ENCODE measurements at regions not wholly inside any gene's neighbourhood (a gene's known extent, or its start where the extent isn't known, plus 50 kb on each side); places are given as distances from the start of the nearest gene placed in this dataset.

DNA sequence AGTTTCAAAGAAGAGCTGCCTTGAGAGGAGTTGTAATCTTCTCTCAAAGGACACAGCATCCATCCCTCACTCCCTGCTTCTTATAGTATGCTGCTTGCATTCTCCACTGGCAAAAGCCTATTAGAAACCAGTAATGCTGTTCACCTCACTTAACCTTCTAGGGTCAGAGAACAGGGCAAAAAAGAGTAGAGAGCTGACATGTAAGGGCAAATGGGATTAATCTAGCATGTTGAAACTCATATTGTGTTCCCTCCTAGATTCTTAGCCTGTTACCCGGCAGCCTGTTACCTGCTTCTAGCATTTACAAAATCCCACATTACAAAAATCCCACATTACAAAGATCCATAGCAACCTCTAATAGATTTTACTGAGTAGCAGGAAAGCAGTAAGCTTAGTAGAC is 244.7 kb downstream of the SLC7A11 start:
- H4K20me1 ChIP-seq (ENCODE audit: control insufficient read depth, insufficient read depth) = no peaks in the 10 kb centered on the region
- no peak for ATAC-seq
- H3K79me2 ChIP-seq (ENCODE audit: control insufficient read depth, insufficient read depth, low read length) = no peaks in the 10 kb centered on the region
- no peak overlapping the region for H3K27ac ChIP-seq (ENCODE audit: control insufficient read depth, insufficient read depth)
- POLR2A ChIA-PET = no interaction called here
- H3K4me1 ChIP-seq (ENCODE audit: control insufficient read depth, insufficient read depth, low read length) = no peaks in the 10 kb centered on the region
- H3K9me3 ChIP-seq (replicated peaks; ENCODE audit: control insufficient read depth, insufficient read depth, low read length) = no peaks in the 10 kb centered on the region
- CTCF ChIA-PET = no interaction called here
- no peak for FAIRE-seq
- SMC1A ChIA-PET (ENCODE audit: uncharacterized antibody, unreplicated experiment) = interaction anchor here (1.1 to 1.6 kb wide), 2 partner anchors 17 to 38 kb away, joined by 3 to 5 read pairs; no protein-coding TSS in a partner anchor
- H3K36me3 ChIP-seq (ENCODE audit: control insufficient read depth in 2 of 2, insufficient read depth in 2 of 2, low read length in 1 of 2) = no peaks in the 10 kb centered on the region
- no TSS peak for BruUV-seq (replicated peaks)
- H3K27me3 ChIP-seq (replicated peaks in 1 of 2; ENCODE audit: control insufficient read depth in 2 of 2, insufficient read depth in 2 of 2, low read length in 1 of 2) = no peaks in the 10 kb centered on the region
- WGBS (ENCODE audit: insufficient coverage, insufficient replicate concordance, low lambda C conversion rate, missing lambda C conversion rate) = 6% methylated on average over 1 of the region's 1 CpG
- H3K4me3 ChIP-seq = no peak overlapping the region
- H3K9ac ChIP-seq (ENCODE audit: control insufficient read depth, insufficient read depth, low read length) = no peak overlapping the region
- in situ Hi-C loops (cut with MboI) (no loop called here), intact Hi-C loops (cut with micrococcal nuclease; ENCODE audit: unreplicated experiment) (no loop called here)
- H2AFZ ChIP-seq (ENCODE audit: control insufficient read depth, low read depth, low read length) = no peak overlapping the region
- DNase-seq (ENCODE audit: low read depth, low spot score) = no peak
- TF ChIP-seq TARDBP (IDR thresholded peaks at IDR 0.05; ENCODE audit: borderline replicate concordance) (no peak), HSF1 (IDR thresholded peaks at IDR 0.05; ENCODE audit: low read depth, low read length) (no peak), IKZF2 (IDR thresholded peaks at IDR 0.05) (no peak), YBX1 (IDR thresholded peaks at IDR 0.05) (no peak), POU2F2 (IDR thresholded peaks at IDR 0.05; ENCODE audit: borderline replicate concordance, low read depth, low read length) (no peak), SMC3 (IDR thresholded peaks at IDR 0.05; ENCODE audit: borderline replicate concordance, low read length) (no peak), SRF (IDR thresholded peaks at IDR 0.05; ENCODE audit: low read depth in 2 of 2, low read length in 2 of 2) (no peak), CREB1 (IDR thresholded peaks at IDR 0.05; ENCODE audit: low read depth) (no peak), CEBPZ (IDR thresholded peaks at IDR 0.05; ENCODE audit: low read depth, low read length) (no peak), SMARCA5 (IDR thresholded peaks at IDR 0.05) (no peak), PML (IDR thresholded peaks at IDR 0.05; ENCODE audit: low read length) (no peak), RAD21 (IDR thresholded peaks at IDR 0.05; ENCODE audit: insufficient read depth, low read depth, low read length) (no peak), HDAC2 (IDR thresholded peaks at IDR 0.05) (no peak), JUND (IDR thresholded peaks at IDR 0.05; ENCODE audit: low read depth, low read length) (no peak), GABPA (IDR thresholded peaks at IDR 0.05; ENCODE audit: low read depth) (no peak), ZBTB11 (CRISPR knock-in tag; IDR thresholded peaks at IDR 0.05) (no peak), LARP7 (IDR thresholded peaks at IDR 0.05) (no peak), ZBED1 (IDR thresholded peaks at IDR 0.05; ENCODE audit: borderline replicate concordance) (no peak), FOXK2 (IDR thresholded peaks at IDR 0.05) (no peak), EZH2 (IDR thresholded peaks at IDR 0.05; ENCODE audit: borderline replicate concordance, control insufficient read depth, low read depth, low read length) (no peak)
- no peak overlapping the region for H3K4me2 ChIP-seq (ENCODE audit: control insufficient read depth, insufficient read depth)
- RAD21 ChIA-PET (ENCODE audit: unreplicated experiment) = no interaction called here

Data from GM12878 (cell line).